ENCODE measurements at regions not wholly inside any gene's neighbourhood (a gene's known extent, or its start where the extent isn't known, plus 50 kb on each side); places are given as distances from the start of the nearest gene placed in this dataset.

- 53 to 62% methylated on average over 4 of the region's 4 CpGs for WGBS, 2 donors
- TF ChIP-seq POLR2A (IDR thresholded peaks at IDR 0.05) (no peak), CTCF (IDR thresholded peaks at IDR 0.05) (no peak)
- H3K4me3 ChIP-seq (ENCODE audit: low read depth, poor library complexity, severe bottlenecking), result no peak overlapping the region
- DNase-seq (ENCODE audit: low spot score in 2 of 2), result no peak
- intact Hi-C loops (cut with DNase I; ENCODE audit: low total_unique reads), result no loop called here
These were observed 123.8 kb downstream of the ARL4C start for GRCh38 chr2:234373060-234373459.

GRCh38 chr2:234372506-234372905 lies 124.4 kb downstream of the ARL4C start:
- H3K4me3 ChIP-seq (ENCODE audit: low read depth, poor library complexity, severe bottlenecking), result no peak overlapping the region
- WGBS, 2 donors, result 60 to 70% methylated on average over 2 of the region's 2 CpGs
- TF ChIP-seq POLR2A (IDR thresholded peaks at IDR 0.05), result no peak
- TF ChIP-seq CTCF (IDR thresholded peaks at IDR 0.05), result no peak
- intact Hi-C loops (cut with DNase I; ENCODE audit: low total_unique reads), result no loop called here
- DNase-seq (ENCODE audit: low spot score in 2 of 2), result no peak

GRCh38 chr2:234368861-234369261 lies 128.0 kb downstream of the ARL4C start:
- WGBS, 2 donors, result 0 to 21% methylated on average over 1 of the region's 1 CpG
- peak; percentile 81 to 89 for DNase-seq (ENCODE audit: low spot score in 2 of 2)
- intact Hi-C loops (cut with DNase I; ENCODE audit: low total_unique reads), result no loop called here
- H3K4me3 ChIP-seq (ENCODE audit: low read depth, poor library complexity, severe bottlenecking), result no peak overlapping the region
- TF ChIP-seq CTCF (IDR thresholded peaks at IDR 0.05), result no peak

- 43 to 47% methylated on average over 2 of the region's 2 CpGs for WGBS, 2 donors
- peak in 1 of 2 donors; percentile 54 for DNase-seq (ENCODE audit: low spot score in 2 of 2)
- TF ChIP-seq CTCF (IDR thresholded peaks at IDR 0.05) (no peak), POLR2A (IDR thresholded peaks at IDR 0.05) (no peak)
- no peak overlapping the region for H3K4me3 ChIP-seq (ENCODE audit: low read depth, poor library complexity, severe bottlenecking)
- intact Hi-C loops (cut with DNase I; ENCODE audit: low total_unique reads), result no loop called here
These were observed 130.0 kb downstream of the ARL4C start for GRCh38 chr2:234366891-234367290.

- no peak overlapping the region for H3K4me3 ChIP-seq (ENCODE audit: low read depth, poor library complexity, severe bottlenecking)
- TF ChIP-seq POLR2A (IDR thresholded peaks at IDR 0.05) (no peak), CTCF (IDR thresholded peaks at IDR 0.05) (no peak)
- 83 to 84% methylated on average over 8 of the region's 8 CpGs for WGBS, 2 donors
These were observed 132.2 kb downstream of the ARL4C start for GRCh38 chr2:234364661-234365060.

GRCh38 chr2:234363647-234364294 lies 133.1 kb downstream of the ARL4C start:
- intact Hi-C loops (cut with DNase I; ENCODE audit: low total_unique reads), result no loop called here
- DNase-seq (ENCODE audit: low spot score in 2 of 2), result no peak
- no peak overlapping the region for H3K4me3 ChIP-seq (ENCODE audit: low read depth, poor library complexity, severe bottlenecking)
- WGBS, 2 donors, result 64 to 77% methylated on average over 10 of the region's 10 CpGs
- TF ChIP-seq POLR2A (IDR thresholded peaks at IDR 0.05), result no peak
- no peak for TF ChIP-seq CTCF (IDR thresholded peaks at IDR 0.05)

More at GRCh38 chr2:234364661-234365060, 132.2 kb downstream of the ARL4C start:
- intact Hi-C loops (cut with DNase I; ENCODE audit: low total_unique reads), result no loop called here
- DNase-seq (ENCODE audit: low spot score in 2 of 2), result no peak

Data from lower leg skin (tissue), 4 donors.